Fibroblast of gingiva (primary cell): ENCODE measurements at regions not wholly inside any gene's neighbourhood (a gene's known extent, or its start where the extent isn't known, plus 50 kb on each side); places are given as distances from the start of the nearest gene placed in this dataset.

Source experiments
- DNase-seq: peaks from one replicate; pipeline ENCODE4 v3.0.0-alpha.2; 2011; ENCODE audit warnings: low read depth

DNA sequence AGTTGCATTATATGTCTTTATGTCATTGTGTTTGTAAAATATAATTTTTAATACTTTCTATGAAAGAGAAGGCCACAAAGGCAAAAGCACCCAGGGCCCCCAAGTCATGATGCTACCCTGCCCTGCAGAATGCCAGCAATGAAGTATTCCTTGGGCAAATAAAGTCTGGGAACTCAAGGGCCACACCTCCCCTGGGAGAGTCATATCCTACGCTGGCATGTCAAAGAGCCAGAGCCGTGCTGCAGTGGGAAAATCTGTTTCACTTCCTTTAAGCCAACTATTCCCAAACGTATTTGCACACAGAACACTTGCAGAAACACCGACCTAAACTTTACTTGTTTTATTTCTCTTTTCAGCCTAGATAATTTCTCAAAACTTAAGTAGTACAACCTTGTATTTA, 98.4 kb upstream of the KAZN start:
- DNase-seq, result no peak

DNA sequence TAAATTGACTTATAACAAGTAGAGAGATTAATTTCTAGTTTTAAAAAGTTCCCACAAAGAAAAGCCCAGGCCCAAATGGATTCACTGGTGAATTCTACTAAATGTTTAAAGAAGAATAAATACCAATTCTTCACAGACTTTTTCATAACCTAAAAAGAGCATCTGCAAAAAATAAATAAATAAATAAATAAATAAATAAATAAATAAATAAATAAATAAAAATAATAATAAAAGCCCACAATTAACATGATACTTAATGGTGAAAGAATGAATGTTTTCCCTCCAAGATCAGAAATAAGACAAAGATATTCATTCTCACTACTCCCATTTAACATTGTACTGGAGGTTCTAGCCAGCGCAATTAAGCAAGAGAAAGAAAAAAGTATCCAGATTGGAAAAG, 97.6 kb upstream of the KAZN start:
- DNase-seq, result no peak

DNA sequence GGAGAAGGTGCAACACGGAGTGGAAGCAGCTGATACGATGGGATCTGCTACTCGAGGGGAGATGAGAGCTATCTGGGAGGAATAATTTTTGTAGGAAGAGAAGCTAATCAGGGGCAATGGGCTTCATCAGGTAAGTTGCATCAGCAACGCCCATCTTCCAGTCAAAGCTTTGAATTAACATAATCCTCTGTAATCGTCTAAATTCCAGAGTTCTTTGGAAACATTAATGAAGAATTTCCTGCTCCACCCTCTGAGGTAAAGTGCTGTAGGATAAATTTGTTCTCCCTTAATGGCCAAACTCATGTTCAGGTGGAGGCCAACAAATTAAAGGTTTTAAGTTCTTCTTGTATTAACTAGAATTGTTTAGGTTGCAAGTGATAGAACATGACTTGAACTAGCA, 94.0 kb upstream of the KAZN start:
- DNase-seq, result no peak

DNA sequence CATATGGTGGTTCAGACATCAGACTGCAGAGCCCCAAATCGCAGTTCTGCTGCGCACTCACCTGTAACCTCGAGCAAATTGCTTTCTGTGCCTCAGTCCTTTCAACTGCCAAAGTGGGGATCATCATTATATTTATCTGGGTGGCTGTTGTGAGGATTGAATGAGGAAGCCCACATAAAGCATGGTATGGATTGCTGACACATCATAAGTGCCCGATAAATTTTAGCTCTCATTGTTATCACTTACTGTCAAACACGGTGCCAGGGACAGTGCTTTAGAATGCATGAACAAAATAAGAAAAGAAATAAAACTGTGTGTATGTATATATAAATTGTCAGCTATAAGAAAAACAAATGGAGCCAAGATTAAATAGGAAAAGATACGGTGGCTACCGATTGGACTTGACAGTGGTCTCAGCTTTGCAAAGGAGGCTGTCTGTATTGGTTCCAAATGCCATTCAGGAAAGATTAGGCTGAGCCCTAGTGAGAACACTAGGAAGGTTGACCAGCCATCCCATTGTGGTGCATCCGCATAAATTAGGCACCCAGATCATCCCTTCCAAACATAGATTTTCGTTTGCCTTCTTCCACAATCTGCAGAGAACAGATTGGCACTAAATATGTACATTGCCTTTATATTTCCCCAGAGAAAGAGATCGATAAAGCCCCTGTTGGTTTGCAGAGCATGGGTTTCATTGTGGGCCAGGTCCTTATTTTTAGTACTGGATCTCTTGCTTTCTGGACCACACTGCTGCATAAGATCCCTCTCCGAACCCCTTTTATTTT, 91.8 kb upstream of the KAZN start:
- no peak for DNase-seq

DNA sequence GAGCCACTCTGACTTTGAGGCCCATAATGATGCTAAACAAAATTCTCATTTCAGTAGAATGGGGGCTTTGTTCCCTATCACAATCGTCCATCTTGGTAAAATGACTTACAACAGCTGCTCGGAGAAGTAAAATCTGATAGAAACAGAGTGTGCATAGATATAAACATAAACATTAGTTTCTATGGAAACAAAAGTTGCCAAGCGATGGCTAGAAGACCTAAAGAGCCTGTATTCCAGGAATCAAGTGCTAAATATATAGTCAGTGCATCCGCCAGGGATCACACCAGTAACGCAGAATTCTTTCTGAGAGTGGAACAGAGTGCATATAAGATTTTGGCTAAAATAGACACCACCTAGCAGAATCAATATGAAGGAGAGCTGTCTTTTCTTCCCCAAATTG, 91.2 kb upstream of the KAZN start:
- no peak for DNase-seq

DNA sequence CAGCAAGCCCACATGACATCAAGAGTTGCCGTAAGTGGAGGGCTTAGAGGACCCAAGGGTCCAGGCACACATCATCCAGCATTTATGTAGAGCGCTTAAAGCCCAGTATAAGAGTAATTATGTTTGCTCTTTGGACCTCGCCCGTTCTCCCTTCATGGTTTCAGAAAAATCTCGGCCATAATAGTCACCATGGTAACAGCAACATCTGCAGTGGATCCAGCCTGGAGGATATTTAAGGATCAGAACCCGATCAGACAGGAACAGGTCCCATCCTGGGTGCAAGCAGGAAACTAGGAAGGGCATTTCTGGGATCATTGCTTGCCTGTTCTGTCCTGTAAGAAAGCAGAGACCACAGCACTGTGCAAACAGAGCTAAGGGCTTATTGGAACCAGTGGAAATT, 89.9 kb upstream of the KAZN start:
- DNase-seq, result no peak

DNA sequence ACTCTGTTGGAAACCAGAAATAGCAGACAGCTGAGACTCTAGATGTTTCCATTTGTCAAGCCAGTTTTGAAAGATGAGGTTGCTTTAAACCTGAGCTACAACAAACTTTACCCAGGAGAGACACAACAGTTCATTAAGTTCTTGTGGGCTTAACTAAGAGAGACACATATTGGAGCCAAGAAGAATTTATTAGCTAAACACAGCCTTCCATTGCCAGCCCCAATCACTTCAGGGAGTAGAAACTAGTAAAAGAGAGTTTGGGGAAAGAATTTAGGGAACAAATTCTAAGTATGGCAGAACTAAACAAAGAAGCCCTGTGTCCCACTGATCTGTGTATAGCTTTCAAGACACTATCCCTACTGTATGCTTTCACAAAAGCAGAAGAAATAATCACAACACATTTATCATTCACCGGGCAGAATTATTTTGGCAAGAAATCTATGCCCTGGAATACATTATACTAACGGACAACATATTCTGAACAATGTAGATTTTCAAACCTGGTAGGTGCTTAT, 87.3 kb upstream of the KAZN start:
- no peak for DNase-seq

DNA sequence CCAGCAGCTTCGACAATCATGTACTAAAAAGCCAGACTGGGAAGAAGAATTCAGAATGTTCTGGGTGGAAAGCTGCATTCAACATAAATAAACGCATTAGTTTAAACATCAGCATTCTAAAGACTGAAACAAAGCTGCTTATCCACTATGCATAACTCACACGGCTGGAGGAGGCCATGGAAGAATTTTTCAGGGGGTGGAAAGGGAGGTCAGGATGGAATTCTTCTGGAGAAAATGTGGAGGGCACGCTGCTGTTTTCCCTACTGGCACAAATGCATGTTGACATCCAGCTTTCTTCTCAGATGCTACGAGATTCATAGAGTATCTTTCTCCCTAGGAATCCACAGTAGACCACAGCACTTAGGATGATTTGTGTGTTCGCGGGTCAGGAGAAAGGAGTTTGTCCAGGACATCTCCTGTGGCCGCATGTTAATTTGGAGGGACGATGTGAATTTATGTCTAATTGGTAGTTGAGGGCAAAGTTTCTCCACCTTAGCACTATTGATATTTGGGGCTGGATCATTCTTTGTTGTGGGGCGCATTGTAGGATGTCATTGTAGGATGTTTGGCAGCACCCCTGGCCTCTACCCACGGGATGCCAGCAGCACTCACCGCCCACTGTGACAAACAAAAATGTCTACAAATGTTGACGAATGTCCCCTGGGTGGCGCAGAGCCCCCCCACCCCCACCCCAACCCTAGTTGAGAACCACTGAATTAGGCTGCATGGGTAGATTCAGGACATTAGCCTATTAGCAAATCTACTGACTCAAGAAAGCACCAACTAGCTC, 86.5 kb upstream of the KAZN start:
- DNase-seq, result no peak

DNA sequence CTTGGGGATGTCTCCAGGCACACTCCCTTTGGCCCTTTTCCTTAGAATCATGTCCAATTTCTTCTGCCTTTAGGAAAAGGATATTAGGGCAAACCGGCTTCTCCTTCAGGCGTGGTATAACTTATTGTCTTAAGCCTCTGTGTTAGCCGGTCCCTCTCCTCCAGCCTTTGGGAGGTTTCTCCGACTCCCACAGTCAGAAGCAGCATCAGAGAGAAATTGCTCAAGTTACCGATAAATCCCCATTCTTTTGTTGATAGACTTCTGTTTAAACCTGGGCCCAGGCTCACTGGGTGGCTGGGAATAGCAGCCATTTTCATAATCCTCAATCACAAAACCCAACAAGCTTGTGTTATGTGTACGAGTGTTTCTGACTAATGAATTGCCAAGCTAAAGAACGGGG, 85.4 kb upstream of the KAZN start:
- DNase-seq, result no peak

DNA sequence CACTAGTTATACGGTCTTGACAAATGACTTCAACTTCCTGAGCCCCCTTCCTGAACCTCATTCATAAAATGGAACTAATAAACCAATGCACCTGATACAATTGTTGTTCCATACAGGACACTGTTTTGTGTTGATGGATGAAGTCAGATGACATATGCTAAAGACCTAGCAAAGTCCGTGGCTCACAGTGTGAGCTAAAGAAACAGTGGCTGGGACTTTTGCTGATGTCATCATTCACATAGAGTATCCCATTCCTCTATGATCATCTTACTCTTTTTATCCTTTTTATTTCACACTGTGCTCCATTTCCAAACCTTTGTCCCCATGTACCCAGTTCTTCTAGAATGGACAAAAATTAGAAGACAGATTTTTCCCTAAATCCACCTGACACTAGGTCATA, 83.7 kb upstream of the KAZN start:
- no peak for DNase-seq

DNA sequence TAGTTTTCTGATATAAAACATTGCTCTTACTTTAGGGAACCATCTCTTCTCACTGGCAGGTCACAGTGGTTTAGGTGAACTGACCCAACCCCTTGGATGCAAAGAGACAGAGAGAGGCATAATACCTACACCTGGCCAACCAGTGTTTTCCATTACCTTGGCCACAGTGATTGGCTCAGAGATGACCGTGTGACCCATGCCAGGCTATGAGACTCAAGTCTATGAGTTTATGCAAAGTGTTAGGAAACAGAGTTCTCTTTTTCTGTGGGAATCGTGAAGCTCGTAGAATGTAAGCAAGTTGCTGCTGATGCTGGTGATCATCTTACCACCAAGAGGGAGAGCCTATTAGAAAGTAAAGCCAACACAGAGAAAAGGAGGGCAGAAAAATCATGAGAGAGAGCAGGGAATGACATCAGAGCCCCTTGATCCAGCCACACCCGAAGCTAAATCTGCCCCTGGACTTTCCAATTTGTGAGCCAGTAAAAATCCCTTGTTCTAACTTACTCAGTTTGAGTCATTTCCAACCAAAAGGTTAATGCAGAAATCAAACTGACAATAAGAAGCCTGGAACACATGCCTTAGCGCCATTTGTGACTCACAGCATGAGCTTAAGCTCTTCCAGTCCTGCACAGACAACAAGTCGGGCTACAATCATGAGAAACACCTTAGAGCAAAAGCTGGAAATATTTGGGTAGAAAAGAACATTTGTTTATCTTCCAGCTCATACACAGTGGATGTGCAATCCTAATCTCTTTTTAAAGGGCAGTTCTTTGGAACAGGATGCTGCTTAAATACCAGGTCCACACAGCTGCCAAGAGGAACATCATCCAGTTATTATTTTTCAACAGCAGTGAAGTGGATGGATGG, 81.3 kb upstream of the KAZN start:
- peak; percentile 96 for DNase-seq

DNA sequence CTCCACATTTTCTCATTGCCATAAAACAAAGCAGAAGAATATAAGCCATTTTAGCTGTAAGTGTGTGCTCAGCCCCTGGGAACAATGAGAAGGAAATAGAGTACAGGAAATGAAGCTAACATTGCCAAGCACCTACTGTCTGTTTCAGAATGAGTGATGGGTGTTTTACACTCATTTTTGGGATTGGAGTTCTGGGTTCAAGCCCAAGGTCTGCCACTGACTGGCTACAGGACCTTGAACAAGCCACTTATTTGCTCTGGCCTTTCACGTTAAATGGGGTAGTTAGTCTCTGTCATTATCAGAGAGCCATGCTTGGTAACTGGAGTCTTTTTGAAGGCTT, 80.7 kb upstream of the KAZN start:
- DNase-seq, result no peak

DNA sequence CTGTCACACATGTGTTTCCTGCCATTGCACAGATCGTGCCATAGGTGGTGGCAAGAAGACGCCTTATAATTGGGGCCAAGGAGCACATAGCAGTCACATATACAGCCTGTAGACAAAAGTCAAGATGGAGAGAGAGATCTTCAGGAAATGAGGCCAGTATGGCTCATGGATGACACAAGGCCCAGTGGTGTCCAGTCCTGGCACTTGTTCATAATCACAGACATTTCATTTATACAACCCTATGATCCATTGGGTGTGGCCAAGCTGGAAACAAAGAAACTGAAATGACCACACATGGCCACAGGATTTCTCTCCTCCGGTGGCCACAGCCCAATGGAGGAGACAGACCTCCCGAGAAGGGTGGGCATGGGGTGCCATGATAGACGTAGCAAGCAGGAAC, 78.5 kb upstream of the KAZN start:
- DNase-seq, result no peak

DNA sequence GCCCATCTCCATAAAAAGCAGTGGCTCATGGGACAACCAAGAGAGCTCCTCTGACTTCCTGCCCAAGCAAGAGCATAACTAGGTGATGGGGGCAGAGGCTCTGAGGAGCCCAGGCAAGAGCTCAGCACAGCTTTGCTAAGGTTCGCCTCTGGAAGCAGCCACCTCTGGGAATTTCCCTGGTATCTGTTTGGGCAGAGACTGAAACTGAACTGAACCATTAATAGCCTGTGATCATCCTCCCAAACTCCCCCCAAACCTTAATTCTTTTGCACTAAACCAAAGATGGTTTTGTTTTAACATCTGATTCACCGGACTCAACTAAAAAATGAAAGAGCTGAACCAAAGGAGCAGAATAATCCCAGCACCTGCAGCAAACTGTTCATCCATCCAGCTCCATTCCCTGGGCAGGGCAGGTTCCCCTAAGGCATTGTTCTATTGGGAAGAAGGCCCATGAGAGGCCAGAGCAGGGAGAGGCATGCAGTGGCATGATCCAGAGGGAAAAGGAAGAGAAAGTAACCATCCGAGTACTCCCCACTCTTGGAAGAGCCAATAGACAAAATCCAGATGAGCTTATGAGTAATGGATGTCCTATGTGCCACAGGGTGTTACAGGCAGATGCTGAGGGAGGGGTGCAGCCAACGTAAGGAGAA, 77.8 kb upstream of the KAZN start:
- DNase-seq, result no peak

DNA sequence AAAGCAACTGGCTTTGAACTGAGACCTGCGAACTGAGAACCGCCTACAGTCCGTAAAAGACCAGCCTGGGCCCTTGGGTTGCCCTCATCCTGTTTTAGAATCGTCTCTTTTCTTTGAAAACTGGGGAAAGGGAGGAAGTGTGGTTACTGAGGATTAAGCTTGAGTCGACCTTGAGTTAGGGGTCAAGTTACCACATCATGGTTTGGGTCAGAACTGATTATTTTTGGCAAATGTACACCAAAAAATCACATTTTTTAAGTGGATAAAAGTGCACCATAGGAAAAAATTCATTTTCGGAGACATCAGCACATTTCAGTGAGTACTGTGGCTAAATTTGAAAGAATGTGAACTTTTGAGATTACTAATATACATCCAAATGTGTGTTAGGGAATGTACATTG, 76.9 kb upstream of the KAZN start:
- peak; percentile 76 for DNase-seq

DNA sequence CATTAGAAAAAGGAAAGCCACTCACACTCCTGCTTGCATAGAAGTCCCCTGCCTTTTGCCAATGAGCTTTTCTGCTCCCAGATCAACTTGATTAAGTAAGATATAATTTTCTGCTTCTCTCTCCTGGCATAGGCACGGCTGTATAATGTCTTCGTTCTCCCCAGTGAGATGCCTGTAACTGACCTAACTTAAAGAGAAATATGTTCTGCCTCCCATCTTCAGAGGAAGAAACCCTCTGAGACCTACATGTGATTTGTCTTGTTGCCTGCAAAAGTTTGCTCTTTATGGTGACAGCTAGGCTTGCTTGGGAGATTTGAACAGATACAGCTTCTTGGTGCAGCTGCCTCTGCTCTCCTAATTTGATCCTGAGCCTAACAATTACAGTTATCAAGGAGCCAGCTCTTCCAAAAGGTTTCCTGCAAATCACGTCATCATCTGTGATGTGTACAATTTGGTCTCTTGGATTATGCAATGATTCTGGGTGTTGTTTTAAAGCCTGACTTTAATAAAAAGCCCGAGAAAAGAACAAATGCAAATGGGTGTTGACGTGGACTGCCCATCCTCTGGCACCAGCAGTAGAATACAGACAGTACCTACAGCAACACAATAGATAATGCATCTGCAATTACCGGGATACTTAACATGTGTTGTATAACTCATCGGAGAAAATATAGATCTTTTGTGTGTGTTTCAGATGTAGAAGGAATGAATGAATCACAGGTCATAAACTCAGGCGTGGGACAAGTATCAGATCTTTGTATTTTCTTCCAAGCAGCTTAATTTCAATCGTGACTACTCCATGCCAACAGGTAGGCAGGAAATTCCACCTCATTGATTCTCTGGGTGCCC, 76.2 kb upstream of the KAZN start:
- peak; percentile 91 for DNase-seq

DNA sequence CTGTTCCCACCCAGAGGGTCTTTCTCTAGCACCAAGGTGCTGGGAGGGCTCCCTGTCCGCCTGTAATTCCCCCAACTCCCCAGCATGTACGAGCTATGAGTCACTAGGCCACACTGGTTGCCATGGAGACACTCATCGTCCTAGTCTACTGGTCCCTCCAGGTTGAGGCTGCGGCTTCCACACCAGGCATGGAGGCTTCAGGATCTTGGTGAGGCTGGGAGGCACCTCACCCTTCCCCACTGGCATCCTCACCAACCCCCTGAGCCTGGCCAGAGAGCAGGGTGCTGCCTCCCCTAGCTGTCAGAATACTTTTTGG, 75.6 kb upstream of the KAZN start:
- DNase-seq, result peak; percentile 73

DNA sequence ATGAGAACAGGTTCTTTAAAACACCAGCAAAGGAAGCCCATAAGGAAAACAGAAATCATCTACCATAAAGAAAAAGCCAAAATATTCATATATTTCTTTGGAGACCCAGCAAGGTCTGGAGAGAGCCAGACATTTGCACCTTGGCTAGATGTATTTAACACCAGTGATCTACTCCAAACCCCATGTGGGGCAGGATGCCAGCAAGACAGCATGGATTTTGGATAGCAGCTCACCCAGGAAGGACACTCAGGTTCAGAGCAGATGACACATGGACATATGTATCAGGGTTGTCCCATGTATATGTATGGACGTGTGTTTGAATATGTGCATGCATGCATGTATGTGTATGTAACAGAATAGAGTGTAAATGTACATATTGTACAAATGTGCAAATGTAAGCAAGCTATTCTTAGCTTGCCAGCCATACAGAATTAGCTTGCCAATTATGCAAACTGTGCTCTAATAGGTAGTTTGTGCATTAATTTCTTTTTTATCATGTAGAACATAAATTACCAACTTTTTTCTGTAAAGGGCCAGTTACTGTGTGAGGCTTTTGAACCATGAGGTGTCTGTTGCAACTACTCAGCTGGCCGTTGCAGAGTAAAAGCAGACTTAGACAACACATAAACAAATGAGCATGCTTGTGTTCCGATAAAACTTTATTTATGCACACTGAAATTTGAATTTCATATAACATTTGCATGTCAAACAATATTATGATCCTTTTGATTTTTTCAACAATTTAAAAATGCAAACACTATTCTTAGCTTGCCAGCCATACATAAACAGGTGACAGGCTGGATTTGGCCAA, 73.5 kb upstream of the KAZN start:
- no peak for DNase-seq

DNA sequence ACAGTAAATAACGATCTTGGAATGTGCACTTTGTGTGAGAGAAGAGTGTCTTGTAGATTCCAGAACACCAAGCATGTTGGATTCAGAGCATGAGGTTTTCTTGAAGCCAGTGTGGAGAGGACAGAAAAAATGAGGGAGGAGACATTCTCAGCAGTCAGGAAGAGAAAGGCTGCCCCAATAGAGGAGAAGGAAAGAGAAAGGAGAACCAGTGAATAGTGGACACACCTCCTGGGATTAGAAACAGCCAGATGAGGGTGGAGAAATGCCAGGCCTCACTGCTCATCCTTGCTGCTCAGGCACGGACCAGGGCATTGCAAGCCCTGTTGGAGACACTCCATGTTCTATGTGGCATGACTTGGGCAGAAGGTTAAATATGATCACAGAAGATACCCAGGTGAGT, 69.0 kb upstream of the KAZN start:
- DNase-seq, result peak; percentile 35

DNA sequence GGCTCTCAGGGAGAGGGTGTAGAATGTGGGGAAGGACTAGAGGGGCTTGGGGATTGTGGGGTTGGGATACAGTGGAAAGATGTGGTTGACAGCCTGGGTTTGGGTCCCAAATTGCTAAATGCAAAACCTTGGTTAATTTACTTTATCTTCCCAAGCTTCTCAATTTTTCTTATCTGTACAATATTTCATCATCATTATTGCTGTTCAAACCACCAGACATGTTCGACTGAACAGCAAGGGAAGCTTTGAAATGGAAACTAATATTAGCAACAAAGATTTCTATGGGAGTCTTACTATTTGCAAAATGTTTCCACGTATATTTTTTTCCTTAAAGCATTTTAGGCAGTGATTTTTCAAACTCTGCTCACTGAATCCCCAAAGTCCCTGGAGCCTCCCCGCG, 67.0 kb upstream of the KAZN start:
- DNase-seq, result no peak
